A549 (cell line): ENCODE measurements at regions not wholly inside any gene's neighbourhood (a gene's known extent, or its start where the extent isn't known, plus 50 kb on each side); places are given as distances from the start of the nearest gene placed in this dataset.

Source experiments
- ATAC-seq, 2 experiments: fragments of 200-7000 bp in 1 of 2; fragments of >200 bp in 1 of 2; cut with Nextera tagmentation in 1 of 2; cut with Tn5 transposase in 1 of 2; 3 replicates each; pipeline versions ENCODE4 v1.8.0 to v1.9.1; 2018 to 2020; ENCODE audit warnings: mild to moderate bottlenecking in 1 of 2, moderate library complexity in 1 of 2
- CTCF ChIA-PET: fragments of 300-600 bp; sonication (Branson Sonifier 250); formaldehyde crosslinking; extraction: SDS; loops from one replicate; lab custom pipeline; 2021; ENCODE audit warnings: antibody characterized with exemption, inconsistent platforms; lab: Yijun Ruan, JAX
- POLR2A ChIA-PET: fragments of 350-600 bp; formaldehyde crosslinking; extraction: SDS; loops from one replicate; lab custom pipeline; 2021; ENCODE audit warnings: antibody characterized with exemption, inconsistent platforms; lab: Yijun Ruan, JAX
- DNase-seq, 2 experiments: peaks; one replicate each; pipeline versions ENCODE4 v3.0.0 to v3.0.0-alpha.2; 2011 to 2016; ENCODE audit warnings: low read depth in 1 of 2, low spot score in 1 of 2
- FAIRE-seq: peaks from 2 replicates; lab custom pipeline; 2011; peaks lifted over from hg19 to GRCh38; lab: Jason Lieb, UNC
- H3K27ac ChIP-seq, 2 experiments: fragments of >200 bp; sonication (Bioruptor Twin); formaldehyde crosslinking; 3 replicates each; pipeline ENCODE4 v1.5.1; 2016 to 2017
- H3K4me1 ChIP-seq: fragments of >200 bp; sonication (Bioruptor Twin); formaldehyde crosslinking; 3 replicates; pipeline ENCODE4 v1.6.1; 2016
- H3K4me2 ChIP-seq: fragments of >200 bp; sonication (Bioruptor Twin); formaldehyde crosslinking; 3 replicates; pipeline ENCODE4 v1.6.1; 2016
- H3K4me3 ChIP-seq: fragments of >200 bp; sonication (Bioruptor Twin); formaldehyde crosslinking; 3 replicates; pipeline ENCODE4 v1.5.1; 2016
- H3K9me3 ChIP-seq: fragments of >200 bp; sonication (Bioruptor Twin); formaldehyde crosslinking; 3 replicates; pipeline ENCODE4 v1.6.1; 2016
- EHF ChIP-seq: fragments of 250-450 bp; sonication (Bioruptor Pico); IDR thresholded peaks from 2 replicates; pipeline ENCODE4 v1.5.0; 2020; ENCODE audit warnings: mild to moderate bottlenecking
- EP300 ChIP-seq, 2 experiments: fragments of >200 bp; sonication (Bioruptor Twin); formaldehyde crosslinking; IDR thresholded peaks; 2 replicates in 1 of 2; 3 replicates in 1 of 2; pipeline ENCODE4 v1.6.1; 2016 to 2017
- FOXS1 ChIP-seq: fragments of 250-450 bp; sonication (Bioruptor Pico); IDR thresholded peaks from 2 replicates; pipeline ENCODE4 v1.5.0; 2020; ENCODE audit warnings: mild to moderate bottlenecking, moderate library complexity
- HDAC2 ChIP-seq: fragments of 200-600 bp; sonication (generic); IDR thresholded peaks from 2 replicates; pipeline ENCODE4 v1.6.1; 2016
- HOXA7 ChIP-seq: fragments of 250-450 bp; sonication (Bioruptor Pico); IDR thresholded peaks from 2 replicates; pipeline ENCODE4 v1.5.0; 2020; ENCODE audit warnings: mild to moderate bottlenecking, moderate library complexity
- JUN ChIP-seq, 2 experiments: fragments of >200 bp; sonication (Bioruptor Twin); formaldehyde crosslinking; IDR thresholded peaks; 2 replicates in 1 of 2; 3 replicates in 1 of 2; pipeline ENCODE4 v1.6.1; 2016 to 2017
- KDM5A ChIP-seq: fragments of 200-600 bp; sonication (generic); IDR thresholded peaks from 2 replicates; pipeline ENCODE4 v1.6.1; 2016; ENCODE audit warnings: antibody characterized with exemption, mild to moderate bottlenecking
- MAFK ChIP-seq: fragments of 450-650 bp; IDR thresholded peaks from 2 replicates; pipeline ENCODE4 v1.6.1; 2014; ENCODE audit not compliant: partially characterized antibody
- MAZ ChIP-seq: fragments of 150-350 bp; IDR thresholded peaks from 2 replicates; pipeline ENCODE4 v1.6.1; 2014; ENCODE audit warnings: antibody characterized with exemption, low read depth, low read length, borderline replicate concordance
- NFE2L2 ChIP-seq: fragments of 150-350 bp; conservative IDR thresholded peaks from 2 replicates; pipeline ENCODE4 v1.6.1; 2014; ENCODE audit warnings: low read length
- NPAS2 ChIP-seq: fragments of 250-450 bp; sonication (Bioruptor Pico); IDR thresholded peaks from 2 replicates; pipeline ENCODE4 v1.8.0; 2022; ENCODE audit warnings: mild to moderate bottlenecking, moderate library complexity, borderline replicate concordance
- POLR2A ChIP-seq: IDR thresholded peaks from 2 replicates; pipeline ENCODE4 v1.6.1; 2012; ENCODE audit warnings: mild to moderate bottlenecking, low read length
- RNF2 ChIP-seq: fragments of 200-600 bp; sonication (generic); IDR thresholded peaks from 2 replicates; pipeline ENCODE4 v1.6.1; 2016; ENCODE audit warnings: low read depth, mild to moderate bottlenecking, antibody characterized with exemption, moderate library complexity, borderline replicate concordance
- SREBF2 ChIP-seq: fragments of 450-650 bp; IDR thresholded peaks from 2 replicates; pipeline ENCODE4 v1.6.1; 2014; ENCODE audit warnings: mild to moderate bottlenecking, moderate library complexity
- TFCP2L1 ChIP-seq: fragments of 250-450 bp; sonication (Bioruptor Pico); IDR thresholded peaks from 2 replicates; pipeline ENCODE4 v1.5.0; 2021; ENCODE audit warnings: mild to moderate bottlenecking
- ZC3H11A ChIP-seq: fragments of 450-650 bp; IDR thresholded peaks from 2 replicates; pipeline ENCODE4 v1.6.1; 2014; ENCODE audit warnings: antibody characterized with exemption, mild to moderate bottlenecking
- ZNF302 ChIP-seq: fragments of 250-450 bp; sonication (Bioruptor Pico); IDR thresholded peaks from 2 replicates; pipeline ENCODE4 v1.9.0; 2021; ENCODE audit warnings: inconsistent platforms, mild to moderate bottlenecking, moderate library complexity
- WGBS: methylation state at CpG from one replicate; pipeline ENCODE4 v1.1.6; 2017; ENCODE audit errors: missing lambda C conversion rate; 5-methylcytosine and 5-hydroxymethylcytosine counted together
- TF ChIP-seq, protein P1 (sequence below): fragments of 450-650 bp; IDR thresholded peaks from 2 replicates; pipeline ENCODE4 v1.6.1; 2014; ENCODE audit warnings: antibody characterized with exemption
- TF ChIP-seq, protein P2 (sequence below): IDR thresholded peaks from 2 replicates; pipeline ENCODE4 v1.6.1; 2012; ENCODE audit warnings: low read depth, borderline replicate concordance
- TF ChIP-seq, protein P3 (sequence below): fragments of >200 bp; sonication (Bioruptor Twin); formaldehyde crosslinking; IDR thresholded peaks from 2 replicates; pipeline ENCODE4 v1.6.1; 2016
- TF ChIP-seq, protein P4 (sequence below): fragments of 200-600 bp; sonication (generic); IDR thresholded peaks from 2 replicates; pipeline ENCODE4 v1.6.1; 2016; ENCODE audit warnings: antibody characterized with exemption, mild to moderate bottlenecking, moderate library complexity
- TF ChIP-seq, protein P5 (sequence below): fragments of >200 bp; sonication (Bioruptor Twin); formaldehyde crosslinking; IDR thresholded peaks from 3 replicates; pipeline ENCODE4 v1.5.1; 2016

DNA sequence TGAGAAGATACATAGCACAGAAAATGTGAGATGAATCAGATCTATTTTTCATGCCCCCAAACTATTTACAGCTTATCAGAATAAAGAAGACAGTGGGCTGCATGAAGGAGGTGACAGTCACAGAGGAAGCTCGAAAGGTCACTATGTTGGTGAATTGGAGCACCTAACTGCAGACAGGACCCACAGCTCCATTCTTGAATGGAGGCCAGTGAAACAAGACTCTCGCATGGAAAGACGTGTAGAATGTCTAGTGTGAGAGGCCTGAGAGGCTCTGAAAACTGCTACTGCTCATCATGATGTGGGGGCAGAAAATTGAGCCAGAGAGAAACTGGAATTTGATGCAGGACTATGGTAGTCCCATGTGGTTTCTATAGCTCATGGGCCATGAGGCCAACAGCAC is 60.3 kb upstream of the CCDC190 start:
- ChIA-PET POLR2A (no interaction called here), CTCF (interaction anchor here (0.6 to 1.5 kb wide), 2 partner anchors 19 to 254 kb away, joined by 3 to 4 read pairs; no protein-coding TSS in a partner anchor)
- TF ChIP-seq HDAC2 (no peak), TFCP2L1 (no peak), MAFK (no peak), KDM5A (no peak), JUN (IDR thresholded peaks at IDR 0.05) (no peak), ZNF302 (CRISPR knock-in tag) (no peak), RNF2 (no peak), SREBF2 (no peak), EHF (CRISPR knock-in tag) (no peak), MAZ (no peak), POLR2A (no peak), HOXA7 (CRISPR knock-in tag) (no peak), EP300 (IDR thresholded peaks at IDR 0.05) (no peak)
- TF ChIP-seq, protein P1, sequence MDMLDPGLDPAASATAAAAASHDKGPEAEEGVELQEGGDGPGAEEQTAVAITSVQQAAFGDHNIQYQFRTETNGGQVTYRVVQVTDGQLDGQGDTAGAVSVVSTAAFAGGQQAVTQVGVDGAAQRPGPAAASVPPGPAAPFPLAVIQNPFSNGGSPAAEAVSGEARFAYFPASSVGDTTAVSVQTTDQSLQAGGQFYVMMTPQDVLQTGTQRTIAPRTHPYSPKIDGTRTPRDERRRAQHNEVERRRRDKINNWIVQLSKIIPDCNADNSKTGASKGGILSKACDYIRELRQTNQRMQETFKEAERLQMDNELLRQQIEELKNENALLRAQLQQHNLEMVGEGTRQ: no peak
- TF ChIP-seq, protein P2, sequence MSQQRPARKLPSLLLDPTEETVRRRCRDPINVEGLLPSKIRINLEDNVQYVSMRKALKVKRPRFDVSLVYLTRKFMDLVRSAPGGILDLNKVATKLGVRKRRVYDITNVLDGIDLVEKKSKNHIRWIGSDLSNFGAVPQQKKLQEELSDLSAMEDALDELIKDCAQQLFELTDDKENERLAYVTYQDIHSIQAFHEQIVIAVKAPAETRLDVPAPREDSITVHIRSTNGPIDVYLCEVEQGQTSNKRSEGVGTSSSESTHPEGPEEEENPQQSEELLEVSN: no peak
- TF ChIP-seq, protein P3, sequence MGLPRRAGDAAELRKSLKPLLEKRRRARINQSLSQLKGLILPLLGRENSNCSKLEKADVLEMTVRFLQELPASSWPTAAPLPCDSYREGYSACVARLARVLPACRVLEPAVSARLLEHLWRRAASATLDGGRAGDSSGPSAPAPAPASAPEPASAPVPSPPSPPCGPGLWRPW: no peak
- TF ChIP-seq, protein P4, sequence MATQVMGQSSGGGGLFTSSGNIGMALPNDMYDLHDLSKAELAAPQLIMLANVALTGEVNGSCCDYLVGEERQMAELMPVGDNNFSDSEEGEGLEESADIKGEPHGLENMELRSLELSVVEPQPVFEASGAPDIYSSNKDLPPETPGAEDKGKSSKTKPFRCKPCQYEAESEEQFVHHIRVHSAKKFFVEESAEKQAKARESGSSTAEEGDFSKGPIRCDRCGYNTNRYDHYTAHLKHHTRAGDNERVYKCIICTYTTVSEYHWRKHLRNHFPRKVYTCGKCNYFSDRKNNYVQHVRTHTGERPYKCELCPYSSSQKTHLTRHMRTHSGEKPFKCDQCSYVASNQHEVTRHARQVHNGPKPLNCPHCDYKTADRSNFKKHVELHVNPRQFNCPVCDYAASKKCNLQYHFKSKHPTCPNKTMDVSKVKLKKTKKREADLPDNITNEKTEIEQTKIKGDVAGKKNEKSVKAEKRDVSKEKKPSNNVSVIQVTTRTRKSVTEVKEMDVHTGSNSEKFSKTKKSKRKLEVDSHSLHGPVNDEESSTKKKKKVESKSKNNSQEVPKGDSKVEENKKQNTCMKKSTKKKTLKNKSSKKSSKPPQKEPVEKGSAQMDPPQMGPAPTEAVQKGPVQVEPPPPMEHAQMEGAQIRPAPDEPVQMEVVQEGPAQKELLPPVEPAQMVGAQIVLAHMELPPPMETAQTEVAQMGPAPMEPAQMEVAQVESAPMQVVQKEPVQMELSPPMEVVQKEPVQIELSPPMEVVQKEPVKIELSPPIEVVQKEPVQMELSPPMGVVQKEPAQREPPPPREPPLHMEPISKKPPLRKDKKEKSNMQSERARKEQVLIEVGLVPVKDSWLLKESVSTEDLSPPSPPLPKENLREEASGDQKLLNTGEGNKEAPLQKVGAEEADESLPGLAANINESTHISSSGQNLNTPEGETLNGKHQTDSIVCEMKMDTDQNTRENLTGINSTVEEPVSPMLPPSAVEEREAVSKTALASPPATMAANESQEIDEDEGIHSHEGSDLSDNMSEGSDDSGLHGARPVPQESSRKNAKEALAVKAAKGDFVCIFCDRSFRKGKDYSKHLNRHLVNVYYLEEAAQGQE: no peak
- Histone ChIP-seq H3K4me3 (no peak overlapping the region), H3K27ac (no peak overlapping the region), H3K4me2 (no peak overlapping the region), H3K9me3 (no peaks in the 10 kb centered on the region), H3K4me1 (no peaks in the 10 kb centered on the region)
- DNase-seq: no peak
- no peak for ATAC-seq
- FAIRE-seq: no peak
- 23% methylated on average over 3 of the region's 3 CpGs for WGBS

DNA sequence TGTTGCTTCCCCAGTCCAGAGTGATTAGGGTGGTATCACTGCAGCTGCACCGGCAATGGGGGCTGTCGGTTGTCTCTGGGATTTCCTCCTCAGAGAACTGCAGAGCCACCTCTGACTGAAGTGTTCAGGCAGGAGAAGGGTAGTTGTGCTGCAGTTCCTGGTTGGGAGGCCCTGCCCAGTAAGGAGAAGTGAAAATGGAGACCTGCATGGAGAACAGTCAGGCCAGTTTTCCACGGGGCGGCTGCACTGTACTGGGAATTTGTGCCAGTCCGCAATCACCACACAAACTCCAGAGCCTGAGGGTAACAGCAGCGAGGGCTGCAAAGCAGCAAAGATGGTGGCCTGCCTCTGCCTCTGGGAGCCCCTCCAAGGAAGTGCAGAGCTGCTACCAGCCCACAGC is 58.1 kb upstream of the CCDC190 start:
- DNase-seq: no peak
- H3K4me1 ChIP-seq: no peaks in the 10 kb centered on the region
- H3K4me2 ChIP-seq: no peak overlapping the region
- TF ChIP-seq NPAS2 (CRISPR knock-in tag): no peak
- no peak for TF ChIP-seq JUN (IDR thresholded peaks at IDR 0.05)
- WGBS: 58% methylated on average over 6 of the region's 6 CpGs
- ChIA-PET POLR2A (no interaction called here), CTCF (no interaction called here)
- ATAC-seq: no peak
- no peaks in the 10 kb centered on the region for H3K9me3 ChIP-seq
- no peak for FAIRE-seq
- H3K4me3 ChIP-seq: no peak overlapping the region
- no peak overlapping the region for H3K27ac ChIP-seq

DNA sequence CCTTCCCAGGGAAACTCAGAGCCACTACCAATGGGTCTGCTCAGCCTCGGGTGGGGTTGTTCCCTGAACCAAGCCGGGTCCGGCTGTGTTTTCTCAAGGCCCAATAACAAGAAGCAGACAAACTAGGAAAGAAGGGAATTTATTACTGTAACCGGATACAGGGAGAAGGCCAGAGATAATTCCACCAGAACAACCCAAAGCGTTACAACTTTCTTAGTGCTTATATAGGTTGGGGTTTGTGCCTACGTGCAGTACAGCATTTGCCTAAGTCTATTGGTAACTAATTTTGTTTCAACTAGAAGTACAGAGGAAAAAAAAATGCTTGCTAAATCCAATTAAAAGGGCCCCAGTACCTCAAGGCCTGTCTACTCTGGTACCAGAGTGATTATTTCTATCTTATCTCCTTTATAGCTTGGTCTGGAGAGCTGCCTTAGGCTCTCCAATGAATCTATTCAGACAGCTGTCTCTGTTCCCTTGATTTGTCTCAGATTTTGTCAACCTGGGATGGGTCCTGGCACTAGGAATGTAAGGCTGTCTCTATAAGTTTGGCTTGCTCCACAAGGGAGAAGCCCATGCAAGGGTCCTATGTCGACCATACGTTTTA is 57.3 kb upstream of the CCDC190 start:
- WGBS: 41% methylated on average over 8 of the region's 8 CpGs
- no peak for FAIRE-seq

More for the DNA sequence above, 57.3 kb upstream of the CCDC190 start:
- DNase-seq: no peak
- no peak overlapping the region for H3K27ac ChIP-seq
- no peaks in the 10 kb centered on the region for H3K4me1 ChIP-seq
- H3K9me3 ChIP-seq: no peaks in the 10 kb centered on the region
- H3K4me2 ChIP-seq: no peak overlapping the region
- POLR2A ChIA-PET: no interaction called here
- ATAC-seq: no peak
- CTCF ChIA-PET: no interaction called here
- no peak overlapping the region for H3K4me3 ChIP-seq
- TF ChIP-seq NFE2L2: no peak
- TF ChIP-seq SREBF2: no peak
- TF ChIP-seq FOXS1 (CRISPR knock-in tag): no peak
- TF ChIP-seq ZC3H11A: no peak
- TF ChIP-seq, protein P5, sequence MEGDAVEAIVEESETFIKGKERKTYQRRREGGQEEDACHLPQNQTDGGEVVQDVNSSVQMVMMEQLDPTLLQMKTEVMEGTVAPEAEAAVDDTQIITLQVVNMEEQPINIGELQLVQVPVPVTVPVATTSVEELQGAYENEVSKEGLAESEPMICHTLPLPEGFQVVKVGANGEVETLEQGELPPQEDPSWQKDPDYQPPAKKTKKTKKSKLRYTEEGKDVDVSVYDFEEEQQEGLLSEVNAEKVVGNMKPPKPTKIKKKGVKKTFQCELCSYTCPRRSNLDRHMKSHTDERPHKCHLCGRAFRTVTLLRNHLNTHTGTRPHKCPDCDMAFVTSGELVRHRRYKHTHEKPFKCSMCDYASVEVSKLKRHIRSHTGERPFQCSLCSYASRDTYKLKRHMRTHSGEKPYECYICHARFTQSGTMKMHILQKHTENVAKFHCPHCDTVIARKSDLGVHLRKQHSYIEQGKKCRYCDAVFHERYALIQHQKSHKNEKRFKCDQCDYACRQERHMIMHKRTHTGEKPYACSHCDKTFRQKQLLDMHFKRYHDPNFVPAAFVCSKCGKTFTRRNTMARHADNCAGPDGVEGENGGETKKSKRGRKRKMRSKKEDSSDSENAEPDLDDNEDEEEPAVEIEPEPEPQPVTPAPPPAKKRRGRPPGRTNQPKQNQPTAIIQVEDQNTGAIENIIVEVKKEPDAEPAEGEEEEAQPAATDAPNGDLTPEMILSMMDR: no peak
- TF ChIP-seq, protein P3: no peak
